Activated CD8-positive, alpha-beta memory T cell treated with anti-CD3 and anti-CD28 coated beads for 36 hours (primary cell): ENCODE measurements at regions not wholly inside any gene's neighbourhood (a gene's known extent, or its start where the extent isn't known, plus 50 kb on each side); places are given as distances from the start of the nearest gene placed in this dataset.

Experiments
- CTCF ChIA-PET: fragments of 350-600 bp; sonication (Branson Sonifier 250); formaldehyde crosslinking; loops from one replicate; lab custom pipeline; 2021; ENCODE audit warnings: antibody characterized with exemption; lab: Charles Lee
- POLR2A ChIA-PET: fragments of 350-600 bp; sonication (Branson Sonifier 250); formaldehyde crosslinking; loops from one replicate; lab custom pipeline; 2021; ENCODE audit warnings: antibody characterized with exemption; lab: Charles Lee

- CTCF ChIA-PET: interaction anchor here (1.3 to 1.7 kb wide), 2 partner anchors 11 to 16 kb away, joined by 3 to 4 read pairs; no protein-coding TSS in a partner anchor
These were observed 168.7 kb upstream of the ITGB1 start for GRCh38 chr10:33126742-33127141.

GRCh38 chr10:33125522-33126517, 167.8 kb upstream of the ITGB1 start:
- ChIA-PET CTCF (interaction anchor here (0.8 to 1.7 kb wide), 3 partner anchors 10 to 17 kb away, joined by 3 to 4 read pairs (median 4); no protein-coding TSS in a partner anchor), POLR2A (interaction anchor here (1.4 kb wide), 1 partner anchor 10 kb away, joined by 3 read pairs; no protein-coding TSS in a partner anchor)

More at GRCh38 chr10:33126742-33127141, 168.7 kb upstream of the ITGB1 start:
- POLR2A ChIA-PET: interaction anchor here (1.4 kb wide), 1 partner anchor 11 kb away, joined by 3 read pairs; no protein-coding TSS in a partner anchor

GRCh38 chr10:33125111-33125510, 167.1 kb upstream of the ITGB1 start:
- CTCF ChIA-PET: interaction anchor here (0.8 kb wide), 1 partner anchor 10 kb away, joined by 4 read pairs; no protein-coding TSS in a partner anchor
- POLR2A ChIA-PET: interaction anchor here (0.6 kb wide), 1 partner anchor 10 kb away, joined by 6 read pairs; no protein-coding TSS in a partner anchor

- CTCF ChIA-PET: no interaction called here
- POLR2A ChIA-PET: no interaction called here
These were observed 165.7 kb upstream of the ITGB1 start for GRCh38 chr10:33123680-33124079.

- ChIA-PET POLR2A (no interaction called here), CTCF (no interaction called here)
These were observed 164.2 kb upstream of the ITGB1 start for GRCh38 chr10:33122014-33122809.

GRCh38 chr10:33120700-33121099, 162.7 kb upstream of the ITGB1 start:
- POLR2A ChIA-PET: interaction anchor here (0.6 kb wide), 3 partner anchors 11 to 88 kb away, joined by 4 to 6 read pairs (median 4); no protein-coding TSS in a partner anchor
- CTCF ChIA-PET: interaction anchor here (0.6 to 1.4 kb wide), 2 partner anchors 13 to 1199 kb away, joined by 3 to 4 read pairs; no protein-coding TSS in a partner anchor

- CTCF ChIA-PET: interaction anchor here (0.6 to 1.4 kb wide), 2 partner anchors 14 to 1198 kb away, joined by 3 to 4 read pairs; no protein-coding TSS in a partner anchor
- POLR2A ChIA-PET: no interaction called here
These were observed 162.2 kb upstream of the ITGB1 start for GRCh38 chr10:33120275-33120674.

GRCh38 chr10:33117816-33118215, 159.8 kb upstream of the ITGB1 start:
- CTCF ChIA-PET: interaction anchor here (0.5 kb wide), 1 partner anchor 133 kb away, joined by 3 read pairs; no protein-coding TSS in a partner anchor
- POLR2A ChIA-PET: no interaction called here

- ChIA-PET CTCF (interaction anchor here (1.4 to 1.6 kb wide), 2 partner anchors 22 to 36 kb away, joined by 6 to 12 read pairs; no protein-coding TSS in a partner anchor), POLR2A (no interaction called here)
These were observed 159.2 kb upstream of the ITGB1 start for GRCh38 chr10:33117230-33117629.

- ChIA-PET POLR2A (interaction anchor here (0.7 to 1.3 kb wide), 2 partner anchors 10 to 14 kb away, joined by 3 to 4 read pairs; no protein-coding TSS in a partner anchor), CTCF (interaction anchor here (0.9 to 1.7 kb wide), 7 partner anchors 11 to 141 kb away, joined by 3 to 12 read pairs (median 4); no protein-coding TSS in a partner anchor)
These were observed 158.0 kb upstream of the ITGB1 start for GRCh38 chr10:33115738-33116719.

GRCh38 chr10:33114451-33114952, 156.5 kb upstream of the ITGB1 start:
- CTCF ChIA-PET: interaction anchor here (0.9 kb wide), 1 partner anchor 139 kb away, joined by 5 read pairs; no protein-coding TSS in a partner anchor

GRCh38 chr10:33113466-33113865, 155.4 kb upstream of the ITGB1 start:
- POLR2A ChIA-PET: no interaction called here
- CTCF ChIA-PET: interaction anchor here (0.6 kb wide), 1 partner anchor 78 kb away, joined by 4 read pairs; no protein-coding TSS in a partner anchor

More at GRCh38 chr10:33114451-33114952, 156.5 kb upstream of the ITGB1 start:
- POLR2A ChIA-PET: interaction anchor here (1.0 kb wide), 1 partner anchor 13 kb away, joined by 3 read pairs; no protein-coding TSS in a partner anchor

- CTCF ChIA-PET: interaction anchor here (0.6 kb wide), 1 partner anchor 79 kb away, joined by 4 read pairs; no protein-coding TSS in a partner anchor
These were observed 154.9 kb upstream of the ITGB1 start for GRCh38 chr10:33112831-33113455.

GRCh38 chr10:33111488-33112051, 153.5 kb upstream of the ITGB1 start:
- ChIA-PET POLR2A (no interaction called here), CTCF (interaction anchor here (1.1 kb wide), 1 partner anchor 26 kb away, joined by 3 read pairs; no protein-coding TSS in a partner anchor)

More at GRCh38 chr10:33112831-33113455, 154.9 kb upstream of the ITGB1 start:
- POLR2A ChIA-PET: no interaction called here

GRCh38 chr10:33109788-33110469, 151.9 kb upstream of the ITGB1 start:
- POLR2A ChIA-PET: interaction anchor here (0.5 to 0.7 kb wide), 2 partner anchors 9 to 11 kb away, joined by 3 to 4 read pairs; no protein-coding TSS in a partner anchor
- CTCF ChIA-PET: no interaction called here
